ENCODE measurements at regions not wholly inside any gene's neighbourhood (a gene's known extent, or its start where the extent isn't known, plus 50 kb on each side); places are given as distances from the start of the nearest gene placed in this dataset.

- Mint-ChIP-seq H3K9me3 (no peaks in the 10 kb centered on the region), H3K27ac (ENCODE audit: unreplicated experiment) (no peak overlapping the region), H3K27me3 (ENCODE audit: low read depth) (no peaks in the 10 kb centered on the region), H3K36me3 (ENCODE audit: low read depth) (no peaks in the 10 kb centered on the region), H3K4me3 (no peak overlapping the region), H3K4me1 (no peaks in the 10 kb centered on the region)
- DNase-seq (ENCODE audit: low read depth, low spot score) = no peak
- TF ChIP-seq, protein P1, sequence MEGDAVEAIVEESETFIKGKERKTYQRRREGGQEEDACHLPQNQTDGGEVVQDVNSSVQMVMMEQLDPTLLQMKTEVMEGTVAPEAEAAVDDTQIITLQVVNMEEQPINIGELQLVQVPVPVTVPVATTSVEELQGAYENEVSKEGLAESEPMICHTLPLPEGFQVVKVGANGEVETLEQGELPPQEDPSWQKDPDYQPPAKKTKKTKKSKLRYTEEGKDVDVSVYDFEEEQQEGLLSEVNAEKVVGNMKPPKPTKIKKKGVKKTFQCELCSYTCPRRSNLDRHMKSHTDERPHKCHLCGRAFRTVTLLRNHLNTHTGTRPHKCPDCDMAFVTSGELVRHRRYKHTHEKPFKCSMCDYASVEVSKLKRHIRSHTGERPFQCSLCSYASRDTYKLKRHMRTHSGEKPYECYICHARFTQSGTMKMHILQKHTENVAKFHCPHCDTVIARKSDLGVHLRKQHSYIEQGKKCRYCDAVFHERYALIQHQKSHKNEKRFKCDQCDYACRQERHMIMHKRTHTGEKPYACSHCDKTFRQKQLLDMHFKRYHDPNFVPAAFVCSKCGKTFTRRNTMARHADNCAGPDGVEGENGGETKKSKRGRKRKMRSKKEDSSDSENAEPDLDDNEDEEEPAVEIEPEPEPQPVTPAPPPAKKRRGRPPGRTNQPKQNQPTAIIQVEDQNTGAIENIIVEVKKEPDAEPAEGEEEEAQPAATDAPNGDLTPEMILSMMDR (conservative IDR thresholded peaks at IDR 0.05) = no peak
Observed at GRCh38 chr4:162442128-162442527, 278.3 kb upstream of the FSTL5 start.

- no peaks in the 10 kb centered on the region for H3K36me3 Mint-ChIP-seq (ENCODE audit: low read depth)
- TF ChIP-seq, protein P1 (conservative IDR thresholded peaks at IDR 0.05) = no peak
- H3K27me3 Mint-ChIP-seq (ENCODE audit: low read depth) = no peaks in the 10 kb centered on the region
- no peaks in the 10 kb centered on the region for H3K4me1 Mint-ChIP-seq
- H3K27ac Mint-ChIP-seq (ENCODE audit: unreplicated experiment) = no peak overlapping the region
- no peak for DNase-seq (ENCODE audit: low read depth, low spot score)
- H3K9me3 Mint-ChIP-seq = peaks cover 7% of the 10 kb centered on the region
- H3K4me3 Mint-ChIP-seq = no peak overlapping the region
Observed at GRCh38 chr4:162422312-162422711, 258.5 kb upstream of the FSTL5 start.

GRCh38 chr4:162410854-162411253 lies 247.1 kb upstream of the FSTL5 start:
- Mint-ChIP-seq H3K36me3 (ENCODE audit: low read depth) (no peaks in the 10 kb centered on the region), H3K27ac (ENCODE audit: unreplicated experiment) (no peak overlapping the region), H3K27me3 (ENCODE audit: low read depth) (no peaks in the 10 kb centered on the region), H3K4me3 (no peak overlapping the region), H3K9me3 (peaks cover 2% of the 10 kb centered on the region), H3K4me1 (no peaks in the 10 kb centered on the region)
- TF ChIP-seq, protein P1 (conservative IDR thresholded peaks at IDR 0.05) = no peak
- DNase-seq (ENCODE audit: low read depth, low spot score) = no peak

DNA sequence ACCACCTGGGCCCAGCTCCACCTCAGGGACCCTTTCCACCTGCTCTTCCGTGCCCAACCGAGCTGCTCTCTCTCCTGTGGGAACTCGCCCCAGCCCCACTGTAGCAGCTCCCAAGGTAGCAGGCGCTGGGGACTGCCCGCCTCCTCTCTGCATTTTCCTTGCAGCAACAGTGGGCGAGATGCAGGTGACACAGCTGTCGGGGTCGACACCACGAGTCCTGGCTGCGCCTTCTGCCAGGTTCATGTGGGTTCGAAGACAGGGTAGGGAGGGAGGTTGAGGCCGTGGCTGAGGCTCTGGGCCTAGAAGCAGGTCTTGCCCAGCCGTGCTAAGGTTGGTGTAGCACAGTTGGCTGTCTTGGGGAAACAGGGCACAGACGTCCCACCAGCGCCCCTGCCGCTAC lies 245.2 kb upstream of the FSTL5 start:
- TF ChIP-seq, protein P1 (conservative IDR thresholded peaks at IDR 0.05) = no peak
- Mint-ChIP-seq H3K27ac (ENCODE audit: unreplicated experiment) (no peak overlapping the region), H3K4me1 (no peaks in the 10 kb centered on the region), H3K4me3 (no peak overlapping the region), H3K27me3 (ENCODE audit: low read depth) (no peaks in the 10 kb centered on the region), H3K36me3 (ENCODE audit: low read depth) (no peaks in the 10 kb centered on the region), H3K9me3 (peaks cover 2% of the 10 kb centered on the region)
- no peak for DNase-seq (ENCODE audit: low read depth, low spot score)

- TF ChIP-seq, protein P1 (conservative IDR thresholded peaks at IDR 0.05) = no peak
- Mint-ChIP-seq H3K27ac (ENCODE audit: unreplicated experiment) (no peak overlapping the region), H3K4me1 (peaks cover 3% of the 10 kb centered on the region), H3K4me3 (no peak overlapping the region), H3K36me3 (ENCODE audit: low read depth) (no peaks in the 10 kb centered on the region), H3K9me3 (peaks cover 2% of the 10 kb centered on the region), H3K27me3 (ENCODE audit: low read depth) (no peaks in the 10 kb centered on the region)
- DNase-seq (ENCODE audit: low read depth, low spot score) = no peak
Observed at GRCh38 chr4:162408309-162408708, 244.5 kb upstream of the FSTL5 start.
